HT1080 (cell line): ENCODE measurements at regions not wholly inside any gene's neighbourhood (a gene's known extent, or its start where the extent isn't known, plus 50 kb on each side); places are given as distances from the start of the nearest gene placed in this dataset.
"Not testable (repeated sequence)": the region's sequence is repeated elsewhere in the genome, so short reads cannot be mapped to it uniquely, and the experiment has no call there.

ENCODE experiments used
- DNase-seq: peaks from one replicate; pipeline ENCODE4 v3.0.0-alpha.2; 2015; ENCODE audit warnings: low read depth

DNA sequence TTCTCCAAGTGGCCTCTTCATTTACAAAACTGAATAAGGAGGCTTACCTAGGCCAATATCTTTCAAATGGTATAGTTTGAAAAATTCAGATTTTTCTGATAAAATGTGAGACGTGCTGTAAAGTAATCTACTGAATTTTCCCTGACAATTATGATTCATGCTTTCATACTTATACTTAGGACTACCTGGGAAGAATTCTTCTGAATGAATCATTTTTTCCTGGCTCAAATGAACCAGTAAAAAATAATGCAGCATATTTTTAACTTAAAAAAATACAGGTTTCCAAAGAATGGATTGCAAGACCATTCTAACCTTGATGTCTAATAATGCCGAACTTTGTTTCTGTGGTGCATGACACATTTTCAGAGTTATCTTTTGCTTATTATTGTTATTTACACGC lies 375.4 kb downstream of the ZNF674 start:
- DNase-seq = no peak

GRCh38 chrX:46168254-46168653 lies 377.0 kb downstream of the ZNF674 start:
- DNase-seq = no peak

- DNase-seq = no peak
Measured at GRCh38 chrX:46165866-46166265, 379.4 kb downstream of the ZNF674 start.

- peak; percentile 25 for DNase-seq
Measured at GRCh38 chrX:46165411-46165810, 379.8 kb downstream of the ZNF674 start.

DNA sequence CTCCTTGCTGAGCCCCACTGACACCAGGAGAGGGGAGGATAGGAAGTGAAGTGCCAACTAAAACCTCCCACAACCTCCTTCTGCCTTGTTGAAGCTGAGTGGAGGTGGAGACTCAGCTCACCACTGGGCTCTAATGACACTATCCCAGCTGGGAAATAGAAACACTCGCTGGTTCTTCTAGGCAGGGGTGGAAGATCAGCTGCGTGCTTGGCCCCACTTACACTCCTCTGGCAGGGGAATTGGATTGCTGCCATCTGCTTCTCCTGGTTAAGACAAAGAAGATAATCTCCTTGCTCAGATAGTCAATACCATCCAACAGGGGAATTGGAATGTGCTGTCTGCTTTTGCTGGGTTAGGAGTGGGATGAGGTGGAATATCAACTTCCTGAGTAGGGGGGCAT lies 392.5 kb downstream of the ZNF674 start:
- peak; percentile 14 for DNase-seq

- DNase-seq = not testable (repeated sequence)
Measured at GRCh38 chrX:46151332-46151731, 393.9 kb downstream of the ZNF674 start.

- DNase-seq = no peak
Measured at GRCh38 chrX:46144566-46144965, 400.7 kb downstream of the ZNF674 start.

- no peak for DNase-seq
Measured at GRCh38 chrX:46140272-46140671, 404.9 kb downstream of the ZNF674 start.

DNA sequence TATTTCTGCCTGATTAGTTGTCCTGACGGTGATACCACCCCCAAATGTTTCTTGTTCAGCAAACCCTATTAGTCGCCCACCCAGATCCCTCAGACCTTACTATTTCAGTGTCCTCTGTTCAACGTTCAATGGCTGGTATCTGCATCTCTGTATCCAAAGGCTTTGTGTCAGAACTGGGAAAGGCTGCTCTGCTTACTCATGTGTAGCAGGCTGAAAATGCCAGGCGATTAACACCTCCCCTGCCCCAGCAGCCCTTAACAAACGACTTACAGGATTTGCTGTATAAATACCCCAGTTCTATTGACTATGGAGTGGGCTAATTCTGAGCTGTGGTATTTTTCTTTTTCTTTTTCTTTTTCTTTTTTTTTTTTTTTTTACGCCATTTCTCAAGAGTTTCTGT lies 415.0 kb downstream of the ZNF674 start:
- no peak for DNase-seq

- no peak for DNase-seq
Measured at GRCh38 chrX:46125111-46125510, 420.1 kb downstream of the ZNF674 start.

- DNase-seq = no peak
Measured at GRCh38 chrX:46117234-46117633, 428.0 kb downstream of the ZNF674 start.

GRCh38 chrX:46087310-46087709 lies 457.9 kb downstream of the ZNF674 start:
- DNase-seq = not testable (repeated sequence)

DNA sequence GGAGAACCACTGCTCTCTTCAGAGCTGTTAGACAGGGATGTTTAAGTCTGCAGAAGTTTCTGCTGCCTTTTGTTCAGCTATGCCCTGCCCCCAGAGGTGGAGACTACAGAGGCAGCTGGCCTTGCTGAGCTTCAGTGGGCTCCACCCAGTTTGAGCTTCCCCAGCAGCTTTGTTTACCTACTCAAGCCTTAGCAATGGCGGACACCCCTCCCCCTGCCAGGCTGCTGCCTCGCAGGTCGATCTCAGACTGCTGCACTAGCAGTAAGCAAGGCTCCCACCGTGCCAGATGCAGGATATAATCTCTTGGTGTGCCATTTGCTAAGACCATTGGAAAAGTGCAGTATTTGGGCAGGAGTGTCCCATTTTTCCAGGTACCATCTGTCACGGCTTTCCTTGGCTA lies 465.1 kb downstream of the ZNF674 start:
- DNase-seq = not testable (repeated sequence)

GRCh38 chrX:46072791-46073190 lies 472.4 kb downstream of the ZNF674 start:
- DNase-seq = no peak

DNA sequence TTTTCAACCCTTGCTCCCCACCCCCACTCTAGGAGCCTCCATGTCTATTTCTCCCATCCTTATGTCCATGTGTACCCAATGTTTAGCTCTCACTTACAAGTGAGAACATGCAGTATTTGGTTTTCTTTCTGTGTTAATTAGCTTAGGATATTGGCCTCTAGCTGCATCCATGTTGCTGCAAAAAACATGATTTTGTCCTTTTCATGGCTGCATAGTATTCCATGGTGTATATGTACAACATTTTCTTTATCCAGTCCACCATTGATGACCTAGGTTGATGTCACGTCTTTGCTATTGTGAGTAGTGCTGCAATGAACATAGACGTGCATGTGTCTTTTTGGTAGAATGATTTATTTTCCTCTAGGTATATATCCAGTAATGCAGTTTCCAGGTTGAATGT lies 472.8 kb downstream of the ZNF674 start:
- no peak for DNase-seq

DNA sequence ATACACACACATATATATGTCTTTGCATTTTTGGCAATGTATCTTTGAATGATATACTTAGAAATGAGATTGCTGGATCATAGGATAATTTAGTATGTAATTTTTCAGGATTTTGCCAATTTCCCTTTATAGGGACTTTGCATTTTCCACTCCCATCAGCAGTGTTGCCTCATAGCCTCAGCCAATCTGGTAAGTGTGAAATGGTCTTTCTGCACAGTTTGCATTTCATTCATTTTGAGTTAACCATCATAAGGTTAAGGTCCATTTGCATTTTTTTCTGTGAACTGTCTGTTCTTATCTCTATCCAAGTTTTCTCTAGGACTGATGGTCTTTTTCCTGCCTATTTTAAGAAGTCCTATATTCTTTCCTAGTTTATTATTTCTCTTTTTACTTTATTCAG lies 474.8 kb downstream of the ZNF674 start:
- DNase-seq = no peak

- no peak for DNase-seq
Measured at GRCh38 chrX:46059316-46059715, 485.9 kb downstream of the ZNF674 start.

DNA sequence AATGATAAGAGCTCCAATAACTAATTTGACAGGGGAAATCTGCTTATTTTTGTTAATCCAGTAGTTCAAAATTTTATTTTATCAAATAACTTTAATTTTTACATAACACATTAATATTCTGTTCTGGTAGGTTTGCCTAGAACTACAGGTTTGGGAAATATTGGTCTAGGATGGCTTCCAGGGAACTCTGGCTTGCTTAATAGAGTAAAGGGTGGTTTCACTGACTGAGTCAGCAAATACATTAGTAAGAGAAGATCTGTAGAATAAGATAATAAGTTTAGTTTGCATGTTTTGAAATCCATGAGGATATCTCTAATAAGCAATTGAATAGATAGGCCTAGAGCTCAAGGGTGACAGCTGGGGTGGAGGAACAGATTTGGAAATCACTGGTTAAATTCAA lies 500.7 kb downstream of the ZNF674 start:
- no peak for DNase-seq

DNA sequence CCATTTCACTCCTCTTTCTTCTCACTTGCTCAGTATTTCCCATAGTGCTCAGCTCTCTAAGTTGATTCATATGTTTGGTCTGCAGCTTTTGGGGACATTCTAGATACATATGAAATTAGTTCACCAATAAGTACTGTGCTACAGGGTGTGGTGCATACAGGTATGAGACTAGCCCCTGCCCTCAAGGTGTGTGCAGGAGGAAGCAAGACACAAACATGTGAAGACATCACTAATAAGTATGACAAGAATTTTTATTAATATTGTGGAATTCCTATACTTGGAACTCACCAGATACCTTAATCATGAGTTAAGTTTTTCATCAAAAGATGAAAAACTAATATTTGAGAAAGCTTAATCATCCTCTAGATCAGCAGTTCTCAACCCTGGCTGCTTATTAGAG lies 505.2 kb downstream of the ZNF674 start:
- DNase-seq = no peak

DNA sequence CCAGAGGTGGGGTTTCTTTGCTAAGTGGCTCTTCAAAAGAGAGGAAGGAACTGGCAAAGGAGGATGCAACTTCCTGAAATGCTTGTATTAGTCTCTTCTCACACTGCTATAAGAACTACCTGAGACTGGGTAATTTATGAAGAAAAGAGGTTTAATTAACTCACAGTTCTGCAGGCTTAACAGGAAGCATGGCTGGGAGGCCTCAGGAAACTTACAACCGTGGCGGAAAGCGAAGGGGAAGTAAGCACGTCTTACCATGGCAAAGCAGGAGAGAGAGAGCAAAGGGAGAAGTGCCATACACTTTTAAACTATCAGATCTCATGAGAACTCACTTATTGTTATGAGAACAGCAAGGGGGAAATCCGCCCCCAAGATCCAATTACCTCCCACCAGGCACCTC lies 505.7 kb downstream of the ZNF674 start:
- DNase-seq = no peak

DNA sequence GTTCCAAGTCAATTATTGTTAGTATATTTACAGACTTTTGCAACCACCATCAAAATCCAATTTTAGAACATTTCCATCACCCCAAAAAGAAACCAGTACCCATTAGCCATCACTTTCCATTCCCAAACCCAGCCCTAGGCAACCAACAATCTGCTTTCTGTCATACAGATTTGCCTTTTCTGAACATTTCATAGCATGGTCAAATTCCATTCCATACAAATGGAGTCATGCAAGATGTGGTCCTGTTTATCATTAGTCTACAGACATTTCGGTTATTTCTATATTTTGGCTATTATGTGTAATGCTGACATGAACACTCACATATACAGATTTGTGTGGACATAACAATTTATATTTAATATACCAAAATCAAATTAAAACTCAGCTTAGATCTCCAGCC lies 508.7 kb downstream of the ZNF674 start:
- no peak for DNase-seq

GRCh38 chrX:46034868-46035267 lies 510.4 kb downstream of the ZNF674 start:
- DNase-seq = no peak

DNA sequence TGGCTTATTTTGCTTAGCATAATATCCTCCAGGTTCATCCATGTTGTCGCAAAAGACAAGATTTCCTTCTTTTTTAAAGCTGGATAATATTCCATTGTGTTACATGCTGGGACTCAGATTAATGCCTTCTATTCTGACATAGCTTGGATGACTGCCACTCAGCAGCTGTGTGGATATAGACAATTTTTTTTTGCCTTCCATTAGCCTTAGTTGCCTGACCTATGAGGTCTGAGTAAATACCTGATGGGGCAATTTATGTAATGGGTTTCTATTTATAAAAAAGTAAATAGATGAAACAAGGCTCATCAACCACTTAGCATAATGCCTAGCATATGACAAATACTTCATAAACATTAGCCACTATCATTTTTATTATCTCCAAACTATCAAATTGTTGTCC lies 515.4 kb downstream of the ZNF674 start:
- no peak for DNase-seq

DNA sequence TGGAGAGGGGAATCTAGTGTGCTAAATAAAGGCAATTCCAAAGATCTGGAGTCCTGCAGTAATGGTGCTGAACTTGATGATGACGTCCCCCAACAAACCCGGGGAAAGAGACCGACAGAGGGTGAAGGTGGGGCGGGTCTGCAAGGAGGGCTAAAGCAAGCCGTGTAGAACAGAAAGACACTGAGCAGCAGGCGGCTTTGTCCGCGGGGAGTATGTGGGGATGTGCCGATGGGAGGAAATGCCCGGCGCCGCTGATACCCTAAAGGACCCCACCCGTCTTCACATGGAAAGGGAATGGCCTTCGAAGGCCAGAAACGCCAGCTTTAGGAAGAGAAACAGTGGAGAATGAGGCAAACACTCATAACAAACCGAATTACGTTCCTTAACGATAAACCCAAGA lies 528.9 kb downstream of the ZNF674 start:
- no peak for DNase-seq

GRCh38 chrX:46015653-46016052 lies 529.6 kb downstream of the ZNF674 start:
- no peak for DNase-seq
